Thyroid gland (tissue), 4 donors: ENCODE measurements at regions not wholly inside any gene's neighbourhood (a gene's known extent, or its start where the extent isn't known, plus 50 kb on each side); places are given as distances from the start of the nearest gene placed in this dataset.

Experiments
- DNase-seq, 2 donors: peaks; one replicate each; pipeline ENCODE4 v3.0.0-alpha.2; 2019
- H3K27ac ChIP-seq, 3 donors: fragments of 200-600 bp; sonication (generic); 1 replicate in 2 of 3; 2 replicates in 1 of 3; pipeline ENCODE4 v1.5.1; 2016 to 2019; ENCODE audit warnings: mild to moderate bottlenecking in 1 of 3, moderate library complexity in 1 of 3
- H3K27me3 ChIP-seq: fragments of 200-600 bp; sonication (generic); one replicate; pipeline ENCODE4 v1.5.1; 2019
- H3K36me3 ChIP-seq, 2 donors: fragments of 200-600 bp; sonication (generic); one replicate each; pipeline ENCODE4 v1.5.1; 2016 to 2019
- H3K4me1 ChIP-seq, 2 donors: fragments of 200-600 bp; sonication (generic); one replicate each; pipeline ENCODE4 v1.5.1; 2017 to 2019
- H3K4me3 ChIP-seq, 3 donors: fragments of 200-600 bp; sonication (generic); replicated peaks in 1 of 3; 1 replicate in 2 of 3; 2 replicates in 1 of 3; pipeline ENCODE4 v1.5.1; 2016; ENCODE audit warnings: mild to moderate bottlenecking in 1 of 3
- H3K9me3 ChIP-seq: fragments of 200-600 bp; sonication (generic); one replicate; pipeline ENCODE4 v1.5.1; 2017
- CTCF ChIP-seq, 6 experiments: fragments of 200-600 bp in 3 of 6; fragments of 450-650 bp in 3 of 6; sonication (generic) in 3 of 6; IDR thresholded peaks; one replicate each; pipeline ENCODE4 v1.5.1; 2016 to 2019; ENCODE audit warnings: antibody characterized with exemption in 6 of 6, mild to moderate bottlenecking in 2 of 6, inconsistent platforms in 1 of 6, moderate library complexity in 1 of 6
- POLR2A ChIP-seq, 2 donors: fragments of 450-650 bp; IDR thresholded peaks; one replicate each; pipeline ENCODE4 v1.6.1; 2017; ENCODE audit warnings: antibody characterized with exemption in 2 of 2, mild to moderate bottlenecking in 2 of 2, moderate library complexity in 1 of 2
- WGBS, 2 donors: methylation state at CpG; one replicate each; pipeline ENCODE4 v1.1.5; 2017; 5-methylcytosine and 5-hydroxymethylcytosine counted together
- intact Hi-C: fragments of 100-400 bp; cut with DNase I; formaldehyde crosslinking; loops from one replicate; pipeline ENCODE4 v1.15.1; 2023

- H3K9me3 ChIP-seq: no peaks in the 10 kb centered on the region
- no peaks in the 10 kb centered on the region for H3K4me1 ChIP-seq
- DNase-seq: no peak
- 50 to 52% methylated on average over 3 of the region's 3 CpGs for WGBS, 2 donors
- TF ChIP-seq POLR2A (IDR thresholded peaks at IDR 0.05) (no peak), CTCF (IDR thresholded peaks at IDR 0.05) (no peak)
- no peak overlapping the region for H3K4me3 ChIP-seq
- intact Hi-C loops: no loop called here
- H3K27me3 ChIP-seq: no peaks in the 10 kb centered on the region
- no peak overlapping the region for H3K27ac ChIP-seq
- H3K36me3 ChIP-seq: no peaks in the 10 kb centered on the region
Observed at GRCh38 chr13:70593716-70594115, 485.5 kb upstream of the KLHL1 start.

GRCh38 chr13:70585109-70585508 is 476.9 kb upstream of the KLHL1 start:
- no peak for DNase-seq
- no peaks in the 10 kb centered on the region for H3K4me1 ChIP-seq
- no peaks in the 10 kb centered on the region for H3K36me3 ChIP-seq
- H3K27me3 ChIP-seq: no peaks in the 10 kb centered on the region
- TF ChIP-seq POLR2A (IDR thresholded peaks at IDR 0.05) (no peak), CTCF (IDR thresholded peaks at IDR 0.05) (no peak)
- H3K4me3 ChIP-seq: no peak overlapping the region
- 78 to 86% methylated on average over 4 of the region's 4 CpGs for WGBS, 2 donors
- intact Hi-C loops: no loop called here
- H3K27ac ChIP-seq: no peak overlapping the region
- H3K9me3 ChIP-seq: no peaks in the 10 kb centered on the region

- no peak for DNase-seq
- intact Hi-C loops: no loop called here
- no peak overlapping the region for H3K27ac ChIP-seq
Observed at GRCh38 chr13:70580825-70581224, 472.6 kb upstream of the KLHL1 start.

GRCh38 chr13:70579941-70580340 is 471.7 kb upstream of the KLHL1 start:
- intact Hi-C loops: loop anchor here (10.0 kb wide), 1 partner anchor 1045 kb away; no protein-coding TSS in a partner anchor
- Histone ChIP-seq H3K36me3 (no peaks in the 10 kb centered on the region), H3K4me3 (no peak overlapping the region), H3K27me3 (no peaks in the 10 kb centered on the region), H3K27ac (no peak overlapping the region), H3K9me3 (no peaks in the 10 kb centered on the region), H3K4me1 (no peaks in the 10 kb centered on the region)
- DNase-seq: no peak
- 84 to 89% methylated on average over 3 of the region's 3 CpGs for WGBS, 2 donors
- TF ChIP-seq POLR2A (IDR thresholded peaks at IDR 0.05) (no peak), CTCF (IDR thresholded peaks at IDR 0.05) (no peak)

More at GRCh38 chr13:70580825-70581224, 472.6 kb upstream of the KLHL1 start:
- H3K36me3 ChIP-seq: no peaks in the 10 kb centered on the region
- H3K4me3 ChIP-seq: no peak overlapping the region
- no peaks in the 10 kb centered on the region for H3K4me1 ChIP-seq
- no peaks in the 10 kb centered on the region for H3K27me3 ChIP-seq
- TF ChIP-seq CTCF (IDR thresholded peaks at IDR 0.05) (no peak), POLR2A (IDR thresholded peaks at IDR 0.05) (no peak)
- H3K9me3 ChIP-seq: no peaks in the 10 kb centered on the region

GRCh38 chr13:70571221-70571620 is 463.0 kb upstream of the KLHL1 start:
- Histone ChIP-seq H3K9me3 (no peaks in the 10 kb centered on the region), H3K4me3 (no peak overlapping the region), H3K27ac (no peak overlapping the region), H3K4me1 (no peaks in the 10 kb centered on the region), H3K27me3 (no peaks in the 10 kb centered on the region), H3K36me3 (no peaks in the 10 kb centered on the region)
- DNase-seq: no peak
- intact Hi-C loops: loop anchor here (10.0 kb wide), 1 partner anchor 1036 kb away; no protein-coding TSS in a partner anchor
- TF ChIP-seq POLR2A (IDR thresholded peaks at IDR 0.05): no peak
- no peak for TF ChIP-seq CTCF (IDR thresholded peaks at IDR 0.05)
- WGBS, 2 donors: 86 to 88% methylated on average over 3 of the region's 3 CpGs
